GM23248 (cell line): ENCODE measurements at regions not wholly inside any gene's neighbourhood (a gene's known extent, or its start where the extent isn't known, plus 50 kb on each side); places are given as distances from the start of the nearest gene placed in this dataset.

ENCODE experiments used
- DNase-seq: peaks from one replicate; pipeline ENCODE4 v3.0.0-alpha.2; 2015
- H2AFZ ChIP-seq: fragments of 200-600 bp; sonication (generic); 2 replicates; pipeline ENCODE4 v1.6.1; 2016; ENCODE audit warnings: antibody characterized with exemption
- H3F3A ChIP-seq: fragments of 200-600 bp; sonication (generic); 2 replicates; pipeline ENCODE4 v1.6.1; 2016; ENCODE audit warnings: mild to moderate bottlenecking, antibody characterized with exemption, mixed run types; ENCODE audit not compliant: insufficient read depth
- H3K27ac ChIP-seq: fragments of 200-600 bp; sonication (generic); 2 replicates; pipeline ENCODE4 v1.5.1; 2016; ENCODE audit warnings: mild to moderate bottlenecking
- H3K27me3 ChIP-seq: fragments of 200-600 bp; sonication (generic); replicated peaks from 2 replicates; pipeline ENCODE4 v1.6.1; 2016; ENCODE audit warnings: mild to moderate bottlenecking; ENCODE audit not compliant: insufficient read depth
- H3K36me3 ChIP-seq: fragments of 200-600 bp; sonication (generic); 2 replicates; pipeline ENCODE4 v1.6.1; 2016; ENCODE audit warnings: low read depth, mild to moderate bottlenecking
- H3K4me1 ChIP-seq: fragments of 200-600 bp; sonication (generic); 2 replicates; pipeline ENCODE4 v1.6.1; 2016; ENCODE audit warnings: mild to moderate bottlenecking; ENCODE audit not compliant: insufficient read depth
- H3K4me2 ChIP-seq: fragments of 200-600 bp; sonication (generic); one replicate; pipeline ENCODE4 v1.6.1; 2016; ENCODE audit warnings: mild to moderate bottlenecking; ENCODE audit not compliant: unreplicated experiment
- H3K4me3 ChIP-seq: fragments of 200-600 bp; sonication (generic); 2 replicates; pipeline ENCODE4 v1.5.1; 2016; ENCODE audit warnings: mild to moderate bottlenecking
- H3K79me2 ChIP-seq: fragments of 200-600 bp; sonication (generic); 2 replicates; pipeline ENCODE4 v1.6.1; 2016; ENCODE audit warnings: mild to moderate bottlenecking; ENCODE audit not compliant: insufficient read depth
- H3K9ac ChIP-seq: fragments of 200-600 bp; sonication (generic); 2 replicates; pipeline ENCODE4 v1.6.1; 2016; ENCODE audit warnings: mild to moderate bottlenecking
- H3K9me2 ChIP-seq: fragments of 200-600 bp; sonication (generic); 2 replicates; pipeline ENCODE4 v1.6.1; 2016; ENCODE audit warnings: mixed run types, mild to moderate bottlenecking, moderate library complexity; ENCODE audit not compliant: insufficient read depth
- H3K9me3 ChIP-seq: fragments of 200-600 bp; sonication (generic); one replicate; pipeline ENCODE4 v1.6.1; 2017; ENCODE audit warnings: low read depth
- H4K20me1 ChIP-seq: fragments of 200-600 bp; sonication (generic); 2 replicates; pipeline ENCODE4 v1.6.0; 2016; ENCODE audit not compliant: insufficient read depth
- EZH2 ChIP-seq: fragments of 200-600 bp; sonication (generic); IDR thresholded peaks from 2 replicates; pipeline ENCODE4 v1.6.1; 2018; ENCODE audit warnings: antibody characterized with exemption, mild to moderate bottlenecking; ENCODE audit not compliant: insufficient read depth, poor library complexity, severe bottlenecking
- EZH2phosphoT487 ChIP-seq: fragments of 200-600 bp; sonication (generic); IDR thresholded peaks from 2 replicates; pipeline ENCODE4 v1.6.1; 2018; ENCODE audit warnings: antibody characterized with exemption, moderate library complexity, mild to moderate bottlenecking, low read depth; ENCODE audit not compliant: insufficient read depth
- WGBS, 2 experiments: methylation state at CpG; one replicate each; pipeline ENCODE4 v1.1.6; 2015 to 2017; ENCODE audit warnings: low lambda C conversion rate in 2 of 2, low coverage in 1 of 2; ENCODE audit errors: missing lambda C conversion rate in 2 of 2; 5-methylcytosine and 5-hydroxymethylcytosine counted together
- in situ Hi-C: fragments of 300-500 bp; cut with MboI; formaldehyde crosslinking; loops from 2 replicates; pipeline ENCODE4 v1.15.0; 2020

- Histone ChIP-seq H3K27ac (no peak overlapping the region), H3K9ac (no peak overlapping the region), H3K4me2 (no peak overlapping the region), H3K4me1 (no peaks in the 10 kb centered on the region), H3F3A (no peaks in the 10 kb centered on the region), H3K79me2 (no peaks in the 10 kb centered on the region), H3K9me3 (no peaks in the 10 kb centered on the region), H4K20me1 (no peaks in the 10 kb centered on the region), H3K27me3 (no peaks in the 10 kb centered on the region), H3K4me3 (no peak overlapping the region), H3K9me2 (no peaks in the 10 kb centered on the region), H2AFZ (no peak overlapping the region), H3K36me3 (no peaks in the 10 kb centered on the region)
- 1 to 2% methylated on average over 4 of the region's 4 CpGs for WGBS, 2 experiments
- TF ChIP-seq EZH2phosphoT487 (no peak), EZH2 (no peak)
- no peak for DNase-seq
- in situ Hi-C loops: no loop called here
Observed at GRCh38 chr16:8519179-8519578, 71.1 kb downstream of the TMEM114 start.

GRCh38 chr16:8517280-8517679 is 73.0 kb downstream of the TMEM114 start:
- no peak overlapping the region for H3K4me3 ChIP-seq
- H2AFZ ChIP-seq: no peak overlapping the region
- H3K4me2 ChIP-seq: no peak overlapping the region
- H3K9me3 ChIP-seq: no peaks in the 10 kb centered on the region
- no peaks in the 10 kb centered on the region for H3K9me2 ChIP-seq
- H3K4me1 ChIP-seq: no peaks in the 10 kb centered on the region
- H3F3A ChIP-seq: no peaks in the 10 kb centered on the region
- H3K27me3 ChIP-seq: no peaks in the 10 kb centered on the region
- in situ Hi-C loops: no loop called here
- H3K9ac ChIP-seq: no peak overlapping the region
- 25 to 27% methylated on average over 4 of the region's 4 CpGs for WGBS, 2 experiments
- TF ChIP-seq EZH2 (no peak), EZH2phosphoT487 (no peak)
- no peak for DNase-seq
- H4K20me1 ChIP-seq: no peaks in the 10 kb centered on the region
- H3K79me2 ChIP-seq: no peaks in the 10 kb centered on the region
- H3K27ac ChIP-seq: no peak overlapping the region
- H3K36me3 ChIP-seq: no peaks in the 10 kb centered on the region

GRCh38 chr16:8516471-8516870 is 73.8 kb downstream of the TMEM114 start:
- Histone ChIP-seq H3K36me3 (no peaks in the 10 kb centered on the region), H4K20me1 (no peaks in the 10 kb centered on the region), H3K9ac (no peak overlapping the region), H3K9me3 (no peaks in the 10 kb centered on the region), H3K27me3 (no peaks in the 10 kb centered on the region), H3K27ac (no peak overlapping the region), H3F3A (no peaks in the 10 kb centered on the region), H2AFZ (no peak overlapping the region), H3K4me1 (no peaks in the 10 kb centered on the region), H3K9me2 (no peaks in the 10 kb centered on the region), H3K79me2 (no peaks in the 10 kb centered on the region), H3K4me3 (no peak overlapping the region), H3K4me2 (no peak overlapping the region)
- no peak for TF ChIP-seq EZH2phosphoT487
- no peak for TF ChIP-seq EZH2
- WGBS, 2 experiments: 51 to 63% methylated on average over 3 of the region's 3 CpGs
- in situ Hi-C loops: no loop called here
- DNase-seq: no peak

- in situ Hi-C loops: no loop called here
- WGBS, 2 experiments: 11 to 18% methylated on average over 8 of the region's 8 CpGs
- TF ChIP-seq EZH2: no peak
- TF ChIP-seq EZH2phosphoT487: no peak
Observed at GRCh38 chr16:8512941-8513624, 77.2 kb downstream of the TMEM114 start.

GRCh38 chr16:8511464-8511863 is 78.8 kb downstream of the TMEM114 start:
- Histone ChIP-seq H3K36me3 (no peaks in the 10 kb centered on the region), H3K27ac (no peak overlapping the region), H3K4me3 (no peak overlapping the region), H3K9me2 (no peaks in the 10 kb centered on the region), H3K4me2 (no peak overlapping the region), H2AFZ (no peak overlapping the region), H4K20me1 (no peaks in the 10 kb centered on the region), H3F3A (no peaks in the 10 kb centered on the region), H3K4me1 (no peaks in the 10 kb centered on the region), H3K27me3 (no peaks in the 10 kb centered on the region), H3K9me3 (no peaks in the 10 kb centered on the region), H3K79me2 (no peaks in the 10 kb centered on the region), H3K9ac (no peak overlapping the region)
- DNase-seq: no peak
- in situ Hi-C loops: no loop called here
- WGBS, 2 experiments: 47 to 48% methylated on average over 4 of the region's 4 CpGs
- no peak for TF ChIP-seq EZH2phosphoT487
- no peak for TF ChIP-seq EZH2

More at GRCh38 chr16:8512941-8513624, 77.2 kb downstream of the TMEM114 start:
- no peaks in the 10 kb centered on the region for H4K20me1 ChIP-seq
- no peak for DNase-seq
- H3K9me2 ChIP-seq: no peaks in the 10 kb centered on the region
- no peak overlapping the region for H3K9ac ChIP-seq
- no peaks in the 10 kb centered on the region for H3K4me1 ChIP-seq
- H3K4me3 ChIP-seq: no peak overlapping the region
- no peak overlapping the region for H2AFZ ChIP-seq
- H3K4me2 ChIP-seq: no peak overlapping the region
- no peaks in the 10 kb centered on the region for H3F3A ChIP-seq
- no peaks in the 10 kb centered on the region for H3K9me3 ChIP-seq
- no peaks in the 10 kb centered on the region for H3K79me2 ChIP-seq
- H3K27ac ChIP-seq: no peak overlapping the region
- no peaks in the 10 kb centered on the region for H3K27me3 ChIP-seq
- no peaks in the 10 kb centered on the region for H3K36me3 ChIP-seq
